Lower leg skin (tissue), 3 donors: ENCODE measurements at regions not wholly inside any gene's neighbourhood (a gene's known extent, or its start where the extent isn't known, plus 50 kb on each side); places are given as distances from the start of the nearest gene placed in this dataset.

Experiments used
- CTCF ChIP-seq, 3 donors: fragments of 450-650 bp; IDR thresholded peaks; one replicate each; pipeline ENCODE4 v1.5.1; 2016; ENCODE audit warnings: antibody characterized with exemption in 3 of 3, mild to moderate bottlenecking in 3 of 3, moderate library complexity in 2 of 3
- POLR2A ChIP-seq, 2 donors: fragments of 450-650 bp; IDR thresholded peaks; one replicate each; pipeline ENCODE4 v1.6.1; 2016 to 2017; ENCODE audit warnings: antibody characterized with exemption in 2 of 2, mild to moderate bottlenecking in 1 of 2, moderate library complexity in 1 of 2

DNA sequence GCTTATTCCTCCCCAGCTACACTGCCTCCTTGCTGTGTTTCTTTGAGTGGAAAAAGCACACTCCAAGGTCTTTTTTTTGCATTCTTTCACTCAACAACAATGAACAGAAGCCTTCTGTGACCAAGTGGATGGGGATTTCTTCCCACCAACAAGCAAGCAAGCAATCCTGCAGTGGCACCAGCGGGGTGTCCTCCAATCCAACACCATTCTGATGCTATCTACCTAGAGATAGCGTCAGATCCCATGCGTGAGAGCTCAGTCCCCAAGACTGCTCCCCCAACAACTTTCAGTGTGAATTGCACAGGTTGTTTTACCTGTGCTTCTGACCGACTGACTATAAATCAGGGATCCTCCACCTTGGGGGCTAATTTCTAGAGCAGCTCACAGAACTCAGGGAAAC is 311.0 kb upstream of the PODXL start:
- TF ChIP-seq CTCF (IDR thresholded peaks at IDR 0.05) (no peak), POLR2A (IDR thresholded peaks at IDR 0.05) (no peak)
